Activated CD8-positive, alpha-beta T cell treated with anti-CD3 and anti-CD28 coated beads for 36 hours (primary cell): ENCODE measurements at regions not wholly inside any gene's neighbourhood (a gene's known extent, or its start where the extent isn't known, plus 50 kb on each side); places are given as distances from the start of the nearest gene placed in this dataset.

Source experiments
- ATAC-seq: fragments of 200-7000 bp; cut with Tn5 transposase; one replicate; pipeline ENCODE4 v1.10.0; 2021; ENCODE audit warnings: mild to moderate bottlenecking, moderate library complexity
- CTCF ChIA-PET: fragments of 350-600 bp; sonication (Branson Sonifier 250); formaldehyde crosslinking; loops from one replicate; lab custom pipeline; 2021; ENCODE audit warnings: antibody characterized with exemption; lab: Charles Lee
- POLR2A ChIA-PET: fragments of 350-600 bp; sonication (Branson Sonifier 250); formaldehyde crosslinking; loops from one replicate; lab custom pipeline; 2021; ENCODE audit warnings: antibody characterized with exemption; lab: Charles Lee
- DNase-seq: peaks from one replicate; pipeline ENCODE4 v3.0.0-alpha.2; 2020
- H3K27ac Mint-ChIP-seq: one replicate; pipeline ENCODE4 v1.8.0; 2021; ENCODE audit warnings: mild to moderate bottlenecking, mixed read lengths
- H3K27me3 Mint-ChIP-seq: one replicate; pipeline ENCODE4 v1.8.0; 2021; ENCODE audit warnings: mixed read lengths
- H3K36me3 Mint-ChIP-seq: one replicate; pipeline ENCODE4 v1.8.0; 2021; ENCODE audit warnings: low read depth, mixed read lengths
- H3K4me1 Mint-ChIP-seq: one replicate; pipeline ENCODE4 v1.8.0; 2021; ENCODE audit warnings: low read depth, mixed read lengths
- H3K4me3 Mint-ChIP-seq: one replicate; pipeline ENCODE4 v1.8.0; 2021; ENCODE audit warnings: mild to moderate bottlenecking, moderate library complexity, mixed read lengths
- H3K9me3 Mint-ChIP-seq: one replicate; pipeline ENCODE4 v1.8.0; 2021; ENCODE audit warnings: mixed read lengths
- CTCF ChIP-seq: fragments of 200-600 bp; IDR thresholded peaks from one replicate; pipeline ENCODE4 v1.8.0; 2022; ENCODE audit warnings: antibody characterized with exemption, mild to moderate bottlenecking
- intact Hi-C: fragments of 100-400 bp; cut with micrococcal nuclease; formaldehyde crosslinking; loops from one replicate; pipeline ENCODE4 v1.10.0; 2022

- POLR2A ChIA-PET: no interaction called here
- H3K36me3 Mint-ChIP-seq: no peaks in the 10 kb centered on the region
- H3K27ac Mint-ChIP-seq: no peak overlapping the region
- intact Hi-C loops: no loop called here
- H3K4me1 Mint-ChIP-seq: no peaks in the 10 kb centered on the region
- CTCF ChIA-PET: no interaction called here
- ATAC-seq: no peak
- peaks cover 11% of the 10 kb centered on the region for H3K27me3 Mint-ChIP-seq
- no peak for DNase-seq
- peaks cover 1% of the 10 kb centered on the region for H3K9me3 Mint-ChIP-seq
- no peak overlapping the region for H3K4me3 Mint-ChIP-seq
- TF ChIP-seq CTCF: no peak
These were observed 60.0 kb upstream of the FZD10 start for GRCh38 chr12:130102266-130102665.

- Mint-ChIP-seq H3K4me3 (no peak overlapping the region), H3K27ac (no peak overlapping the region), H3K36me3 (no peaks in the 10 kb centered on the region), H3K27me3 (peaks cover 11% of the 10 kb centered on the region), H3K9me3 (peaks cover 1% of the 10 kb centered on the region), H3K4me1 (no peaks in the 10 kb centered on the region)
- intact Hi-C loops: no loop called here
- ChIA-PET CTCF (no interaction called here), POLR2A (no interaction called here)
- TF ChIP-seq CTCF: no peak
- no peak for ATAC-seq
- DNase-seq: no peak
These were observed 57.6 kb upstream of the FZD10 start for GRCh38 chr12:130104571-130105106.

GRCh38 chr12:130109062-130109945, 53.0 kb upstream of the FZD10 start:
- H3K4me1 Mint-ChIP-seq: no peaks in the 10 kb centered on the region
- intact Hi-C loops: no loop called here
- H3K27ac Mint-ChIP-seq: no peak overlapping the region
- no peak for DNase-seq
- no peak for ATAC-seq
- H3K36me3 Mint-ChIP-seq: no peaks in the 10 kb centered on the region
- no peak overlapping the region for H3K4me3 Mint-ChIP-seq
- ChIA-PET CTCF (no interaction called here), POLR2A (no interaction called here)
- TF ChIP-seq CTCF: no peak
- H3K27me3 Mint-ChIP-seq: peaks cover 15% of the 10 kb centered on the region
- H3K9me3 Mint-ChIP-seq: no peaks in the 10 kb centered on the region

GRCh38 chr12:130110914-130111313, 51.4 kb upstream of the FZD10 start:
- DNase-seq (no peak), ATAC-seq (no peak)
- ChIA-PET POLR2A (no interaction called here), CTCF (no interaction called here)
- peaks cover 8% of the 10 kb centered on the region for H3K27me3 Mint-ChIP-seq
- no peaks in the 10 kb centered on the region for H3K9me3 Mint-ChIP-seq
- intact Hi-C loops: no loop called here
- no peaks in the 10 kb centered on the region for H3K4me1 Mint-ChIP-seq
- H3K36me3 Mint-ChIP-seq: no peaks in the 10 kb centered on the region
- H3K27ac Mint-ChIP-seq: no peak overlapping the region
- no peak for TF ChIP-seq CTCF
- H3K4me3 Mint-ChIP-seq: no peak overlapping the region

- ChIA-PET POLR2A (no interaction called here), CTCF (no interaction called here)
- no peak for TF ChIP-seq CTCF
- Mint-ChIP-seq H3K36me3 (no peaks in the 10 kb centered on the region), H3K4me3 (no peak overlapping the region), H3K27me3 (peaks cover 8% of the 10 kb centered on the region), H3K27ac (no peak overlapping the region), H3K9me3 (no peaks in the 10 kb centered on the region), H3K4me1 (no peaks in the 10 kb centered on the region)
- ATAC-seq (no peak), DNase-seq (no peak)
- intact Hi-C loops: no loop called here
These were observed 50.2 kb upstream of the FZD10 start for GRCh38 chr12:130111965-130112496.
